A673 (cell line): ENCODE measurements at regions not wholly inside any gene's neighbourhood (a gene's known extent, or its start where the extent isn't known, plus 50 kb on each side); places are given as distances from the start of the nearest gene placed in this dataset.

Experiments
- BruUV-seq: library from RNA; stranded (reverse); fragments of 400-500 nt; replicated peaks from 2 replicates; lab custom pipeline; 2021; lab: Mats Ljungman, UMichigan
- CTCF ChIA-PET: fragments of 300-600 bp; sonication (Branson Sonifier 250); formaldehyde crosslinking; loops from one replicate; lab custom pipeline; 2022; ENCODE audit warnings: antibody characterized with exemption; lab: Charles Lee
- POLR2A ChIA-PET: fragments of 300-600 bp; sonication (Branson Sonifier 250); formaldehyde crosslinking; loops from one replicate; lab custom pipeline; 2022; ENCODE audit warnings: antibody characterized with exemption; ENCODE audit not compliant: low non-redundant PET; lab: Charles Lee
- DNase-seq: peaks from one replicate; pipeline ENCODE4 v3.0.0-alpha.2; 2015; ENCODE audit warnings: low spot score
- H3K27ac ChIP-seq: fragments of 200-600 bp; sonication (generic); 2 replicates; pipeline ENCODE4 v1.5.1; 2016; ENCODE audit warnings: mixed run types, low read depth, mild to moderate bottlenecking, mixed read lengths, antibody characterized with exemption, low read length; ENCODE audit not compliant: poor library complexity, severe bottlenecking
- H3K27me3 ChIP-seq: fragments of 200-600 bp; sonication (generic); replicated peaks from 2 replicates; pipeline ENCODE4 v1.6.1; 2017; ENCODE audit warnings: mixed run types, low read depth, mild to moderate bottlenecking, mixed read lengths, antibody characterized with exemption, low read length; ENCODE audit not compliant: insufficient read depth, poor library complexity
- H3K36me3 ChIP-seq: fragments of 200-600 bp; sonication (generic); 2 replicates; pipeline ENCODE4 v1.6.1; 2016; ENCODE audit warnings: mixed run types, mild to moderate bottlenecking, mixed read lengths, antibody characterized with exemption, low read length; ENCODE audit not compliant: insufficient read depth, poor library complexity, severe bottlenecking
- H3K4me1 ChIP-seq: fragments of 200-600 bp; sonication (generic); 2 replicates; pipeline ENCODE4 v1.6.1; 2017; ENCODE audit warnings: mixed run types, mild to moderate bottlenecking, mixed read lengths, antibody characterized with exemption, low read length; ENCODE audit not compliant: insufficient read depth, poor library complexity, severe bottlenecking
- H3K4me3 ChIP-seq: fragments of 200-600 bp; sonication (generic); 2 replicates; pipeline ENCODE4 v1.5.1; 2016; ENCODE audit warnings: low read depth, mixed run types, mild to moderate bottlenecking, mixed read lengths, low read length; ENCODE audit not compliant: poor library complexity, severe bottlenecking
- H3K9me3 ChIP-seq: fragments of 200-600 bp; sonication (generic); 2 replicates; pipeline ENCODE4 v1.6.1; 2016; ENCODE audit warnings: mixed run types, low read depth, mild to moderate bottlenecking, mixed read lengths, antibody characterized with exemption, low read length; ENCODE audit not compliant: poor library complexity, severe bottlenecking
- CTCF ChIP-seq: fragments of 300-800, 200-600 bp; sonication (generic); conservative IDR thresholded peaks from 2 replicates; pipeline ENCODE4 v1.5.1; 2017; ENCODE audit warnings: low read depth, mild to moderate bottlenecking, antibody characterized with exemption, low read length, moderate library complexity, mixed read lengths
- EZH2 ChIP-seq: fragments of 200-600 bp; sonication (generic); IDR thresholded peaks from 2 replicates; pipeline ENCODE4 v1.6.1; 2017; ENCODE audit warnings: borderline replicate concordance, low read depth, mild to moderate bottlenecking, mixed read lengths, antibody characterized with exemption, low read length; ENCODE audit not compliant: poor library complexity, severe bottlenecking
- intact Hi-C: fragments of 100-400 bp; cut with micrococcal nuclease; formaldehyde crosslinking; loops from one replicate; pipeline ENCODE4 v1.10.0; 2022; ENCODE audit not compliant: unreplicated experiment

- H3K9me3 ChIP-seq, result no peaks in the 10 kb centered on the region
- H3K27ac ChIP-seq, result no peak overlapping the region
- peaks cover 9% of the 10 kb centered on the region for H3K4me1 ChIP-seq
- no peaks in the 10 kb centered on the region for H3K36me3 ChIP-seq
- TF ChIP-seq CTCF, result no peak
- no peak overlapping the region for H3K4me3 ChIP-seq
- BruUV-seq, result no TSS peak
- no peaks in the 10 kb centered on the region for H3K27me3 ChIP-seq
- ChIA-PET POLR2A (no interaction called here), CTCF (no interaction called here)
- no peak for DNase-seq
- intact Hi-C loops, result no loop called here
These were observed 129.6 kb upstream of the TBL1X start for GRCh38 chrX:9335251-9335650.

- no TSS peak for BruUV-seq
- ChIA-PET CTCF (no interaction called here), POLR2A (no interaction called here)
- no peak for DNase-seq
- Histone ChIP-seq H3K4me3 (no peak overlapping the region), H3K4me1 (peaks cover 20% of the 10 kb centered on the region), H3K27me3 (no peaks in the 10 kb centered on the region), H3K9me3 (no peaks in the 10 kb centered on the region), H3K36me3 (no peaks in the 10 kb centered on the region), H3K27ac (no peak overlapping the region)
- TF ChIP-seq CTCF, result no peak
- no peak for TF ChIP-seq EZH2
- intact Hi-C loops, result no loop called here
These were observed 128.4 kb upstream of the TBL1X start for GRCh38 chrX:9336456-9336855.

- intact Hi-C loops, result no loop called here
These were observed 127.8 kb upstream of the TBL1X start for GRCh38 chrX:9337046-9337445.

More at GRCh38 chrX:9337046-9337445, 127.8 kb upstream of the TBL1X start:
- no TSS peak for BruUV-seq
- ChIA-PET POLR2A (no interaction called here), CTCF (no interaction called here)
- TF ChIP-seq CTCF, result no peak
- no peak for TF ChIP-seq EZH2
- H3K36me3 ChIP-seq, result no peaks in the 10 kb centered on the region
- H3K9me3 ChIP-seq, result no peaks in the 10 kb centered on the region
- DNase-seq, result no peak
- no peaks in the 10 kb centered on the region for H3K27me3 ChIP-seq
- no peak overlapping the region for H3K4me3 ChIP-seq
- H3K27ac ChIP-seq, result no peak overlapping the region
- H3K4me1 ChIP-seq, result peaks cover 20% of the 10 kb centered on the region
